GOT3 (cell line): ENCODE measurements at regions not wholly inside any gene's neighbourhood (a gene's known extent, or its start where the extent isn't known, plus 50 kb on each side); places are given as distances from the start of the nearest gene placed in this dataset.
"Not testable (repeated sequence)": the region's sequence is repeated elsewhere in the genome, so short reads cannot be mapped to it uniquely, and the experiment has no call there.

ENCODE experiments used
- DNase-seq: peaks from one replicate; lab custom pipeline; 2025; ENCODE audit warnings: mixed read lengths; lab: John Stamatoyannopoulos, UW

- DNase-seq, result no peak
Observed at GRCh38 chr10:90031776-90032175, 330.4 kb downstream of the KIF20B start.

- no peak for DNase-seq
Observed at GRCh38 chr10:90032519-90032918, 331.1 kb downstream of the KIF20B start.

GRCh38 chr10:90034862-90035261 lies 333.5 kb downstream of the KIF20B start:
- DNase-seq, result not testable (repeated sequence)

- DNase-seq, result no peak
Observed at GRCh38 chr10:90041585-90041984, 340.2 kb downstream of the KIF20B start.

GRCh38 chr10:90042075-90042474 lies 340.7 kb downstream of the KIF20B start:
- DNase-seq, result no peak

GRCh38 chr10:90047243-90047729 lies 345.9 kb downstream of the KIF20B start:
- no peak for DNase-seq

- no peak for DNase-seq
Observed at GRCh38 chr10:90051053-90051452, 349.7 kb downstream of the KIF20B start.

GRCh38 chr10:90051474-90051873 lies 350.1 kb downstream of the KIF20B start:
- no peak for DNase-seq

- no peak for DNase-seq
Observed at GRCh38 chr10:90062786-90063185, 361.4 kb downstream of the KIF20B start.

GRCh38 chr10:90064295-90064694 lies 362.9 kb downstream of the KIF20B start:
- no peak for DNase-seq

GRCh38 chr10:90066435-90066834 lies 365.0 kb downstream of the KIF20B start:
- no peak for DNase-seq

- no peak for DNase-seq
Observed at GRCh38 chr10:90075995-90076394, 374.6 kb downstream of the KIF20B start.

GRCh38 chr10:90079819-90080218 lies 378.4 kb downstream of the KIF20B start:
- DNase-seq, result no peak

GRCh38 chr10:90086606-90087190 lies 385.3 kb downstream of the KIF20B start:
- not testable (repeated sequence) for DNase-seq

GRCh38 chr10:90087197-90088023 lies 386.0 kb downstream of the KIF20B start:
- no peak for DNase-seq

GRCh38 chr10:90088024-90088317 lies 386.6 kb downstream of the KIF20B start:
- DNase-seq, result no peak

- no peak for DNase-seq
Observed at GRCh38 chr10:90089719-90090118, 388.3 kb downstream of the KIF20B start.

GRCh38 chr10:90096196-90096595 lies 394.8 kb downstream of the KIF20B start:
- no peak for DNase-seq

GRCh38 chr10:90107581-90107980 lies 406.2 kb downstream of the KIF20B start:
- DNase-seq, result not testable (repeated sequence)

GRCh38 chr10:90111671-90112070 lies 410.3 kb downstream of the KIF20B start:
- DNase-seq, result no peak

- DNase-seq, result no peak
Observed at GRCh38 chr10:90112681-90113080, 411.3 kb downstream of the KIF20B start.

- DNase-seq, result not testable (repeated sequence)
Observed at GRCh38 chr10:90118567-90118966, 417.2 kb downstream of the KIF20B start.

GRCh38 chr10:90119631-90120280 lies 418.4 kb downstream of the KIF20B start:
- DNase-seq, result not testable (repeated sequence)
